Adipocyte (in vitro differentiated cells): ENCODE measurements at regions not wholly inside any gene's neighbourhood (a gene's known extent, or its start where the extent isn't known, plus 50 kb on each side); places are given as distances from the start of the nearest gene placed in this dataset.

Experiments used
- DNase-seq: peaks from one replicate; pipeline ENCODE4 v3.0.0-alpha.2; 2015; ENCODE audit warnings: low read depth
- H3K27me3 ChIP-seq: replicated peaks from 2 replicates; pipeline ENCODE4 v1.7.0; 2013; ENCODE audit warnings: mild to moderate bottlenecking, low read length, moderate library complexity; ENCODE audit not compliant: control insufficient read depth, insufficient read depth
- H3K36me3 ChIP-seq: 2 replicates; pipeline ENCODE4 v1.7.0; 2013; ENCODE audit warnings: low read length, mild to moderate bottlenecking, moderate library complexity; ENCODE audit not compliant: control insufficient read depth, insufficient read depth, severe bottlenecking
- H3K4me1 ChIP-seq: 2 replicates; pipeline ENCODE4 v1.7.0; 2013; ENCODE audit warnings: mild to moderate bottlenecking, low read length, moderate library complexity; ENCODE audit not compliant: control insufficient read depth, insufficient read depth
- H3K4me3 ChIP-seq: 2 replicates; pipeline ENCODE4 v1.7.0; 2013; ENCODE audit warnings: mild to moderate bottlenecking, low read length, moderate library complexity
- H3K9ac ChIP-seq: 2 replicates; pipeline ENCODE4 v1.7.0; 2013; ENCODE audit warnings: mild to moderate bottlenecking, low read length, moderate library complexity
- H3K9me3 ChIP-seq: 2 replicates; pipeline ENCODE4 v1.7.0; 2013; ENCODE audit warnings: mild to moderate bottlenecking, low read length, moderate library complexity; ENCODE audit not compliant: control insufficient read depth

DNA sequence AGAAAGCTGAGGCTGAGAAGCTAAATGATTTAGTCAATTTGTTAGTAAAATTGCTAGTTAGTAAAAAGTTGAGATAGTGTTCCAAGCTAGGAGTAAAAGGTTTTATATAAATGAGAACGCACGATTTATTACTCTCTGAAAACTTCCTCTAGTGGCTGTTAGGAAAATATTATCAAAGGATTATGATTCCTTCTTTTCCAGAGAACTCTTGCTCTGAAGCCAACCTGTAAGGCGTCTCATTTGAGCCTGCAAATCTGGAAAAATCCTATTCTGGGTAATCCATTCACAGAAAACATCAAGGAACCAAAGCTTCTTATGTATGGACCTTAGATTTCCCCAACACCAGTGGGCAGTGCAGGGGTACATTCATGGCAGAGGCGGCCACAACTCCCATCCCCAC, 252.7 kb downstream of the SOD2 start:
- peaks cover 11% of the 10 kb centered on the region for H3K4me1 ChIP-seq
- DNase-seq, result no peak
- H3K27me3 ChIP-seq, result peaks cover 2% of the 10 kb centered on the region
- no peak overlapping the region for H3K9ac ChIP-seq
- no peak overlapping the region for H3K4me3 ChIP-seq
- H3K9me3 ChIP-seq, result peaks cover 2% of the 10 kb centered on the region
- no peaks in the 10 kb centered on the region for H3K36me3 ChIP-seq

DNA sequence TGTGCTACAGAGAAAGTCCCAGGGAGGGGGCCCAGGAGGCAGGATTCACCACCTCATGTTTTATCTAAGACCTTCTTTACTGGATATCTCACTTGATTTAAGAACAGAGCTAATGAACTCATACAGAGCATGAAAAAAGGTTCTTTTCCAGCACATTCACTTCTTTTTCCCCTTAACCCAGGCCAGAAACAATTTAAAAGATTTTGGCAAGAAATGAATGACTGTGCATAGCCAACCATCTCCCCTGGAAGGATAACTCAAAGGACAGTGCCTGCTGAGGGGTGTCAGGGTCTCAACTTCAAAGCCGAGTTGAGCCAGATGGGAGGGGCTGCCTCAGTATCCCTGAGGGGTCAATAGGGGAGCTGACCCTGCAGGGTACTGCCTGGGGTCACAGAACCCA, 253.4 kb downstream of the SOD2 start:
- no peak overlapping the region for H3K4me3 ChIP-seq
- peaks cover 2% of the 10 kb centered on the region for H3K27me3 ChIP-seq
- H3K36me3 ChIP-seq, result no peaks in the 10 kb centered on the region
- peaks cover under 1% of the 10 kb centered on the region for H3K9me3 ChIP-seq
- no peak for DNase-seq
- H3K9ac ChIP-seq, result no peak overlapping the region
- peaks cover 11% of the 10 kb centered on the region for H3K4me1 ChIP-seq

DNA sequence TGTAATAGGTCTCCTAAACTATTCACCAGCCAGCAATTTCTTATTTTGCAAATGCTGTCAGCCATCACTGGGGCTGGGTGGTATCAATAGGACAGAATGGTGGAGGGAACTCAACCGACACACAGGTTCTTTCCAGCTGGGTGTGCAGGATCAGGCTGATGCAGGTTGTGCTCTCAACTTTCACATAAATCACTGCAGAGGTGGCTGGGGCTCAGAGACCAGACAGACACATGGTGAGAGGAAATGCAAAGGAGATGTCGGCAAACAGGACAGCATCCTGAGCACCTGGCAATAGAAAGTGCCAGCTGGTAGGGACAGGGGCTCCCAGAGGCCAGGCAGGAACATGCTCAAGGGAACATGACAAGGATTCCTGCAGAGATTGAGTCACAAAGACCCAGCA, 254.9 kb downstream of the SOD2 start:
- H3K9me3 ChIP-seq, result peaks cover 16% of the 10 kb centered on the region
- no peaks in the 10 kb centered on the region for H3K36me3 ChIP-seq
- H3K27me3 ChIP-seq, result peaks cover 2% of the 10 kb centered on the region
- peaks cover 11% of the 10 kb centered on the region for H3K4me1 ChIP-seq
- no peak overlapping the region for H3K4me3 ChIP-seq
- DNase-seq, result no peak
- H3K9ac ChIP-seq, result no peak overlapping the region

DNA sequence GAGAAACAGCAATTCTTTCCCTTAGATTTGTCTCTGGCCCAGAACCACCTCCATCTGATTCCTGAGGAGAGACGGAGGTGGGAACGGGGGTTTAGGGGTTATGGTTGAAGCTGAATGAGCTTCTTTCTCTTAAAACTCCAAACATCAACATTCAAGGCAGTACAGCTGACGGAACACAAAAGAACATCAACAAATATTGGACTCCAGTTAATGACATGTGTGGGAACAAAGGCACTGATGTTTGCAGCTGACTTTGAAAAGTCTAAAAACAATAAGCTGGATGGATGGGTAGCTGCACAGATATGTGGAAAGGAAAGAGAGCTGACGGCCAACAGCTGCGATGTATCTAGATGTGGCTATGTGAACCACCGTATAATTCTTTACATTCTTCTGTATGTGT, 256.5 kb downstream of the SOD2 start:
- Histone ChIP-seq H3K4me3 (no peak overlapping the region), H3K36me3 (no peaks in the 10 kb centered on the region), H3K4me1 (peaks cover 15% of the 10 kb centered on the region), H3K27me3 (no peaks in the 10 kb centered on the region), H3K9me3 (peaks cover 26% of the 10 kb centered on the region), H3K9ac (no peak overlapping the region)
- DNase-seq, result no peak

DNA sequence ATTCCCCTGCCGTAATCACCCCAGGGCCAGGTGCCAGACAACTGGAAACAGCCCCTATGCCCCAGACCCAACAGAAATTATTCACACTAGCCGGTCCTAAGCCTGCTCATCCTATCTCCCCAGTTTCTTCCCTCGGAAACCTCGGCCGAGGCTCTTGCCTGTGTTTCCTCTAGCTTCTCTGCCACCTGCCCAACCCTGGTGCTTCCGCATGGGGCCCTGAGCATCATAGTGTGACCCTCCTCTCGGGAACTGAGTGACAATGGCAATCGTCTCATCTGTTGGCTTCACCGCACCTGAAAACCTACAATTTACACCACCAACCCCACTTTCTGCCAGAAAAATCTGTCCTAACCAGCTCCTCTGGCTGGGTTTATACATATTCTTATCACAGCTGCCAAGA, 257.3 kb downstream of the SOD2 start:
- Histone ChIP-seq H3K9me3 (peaks cover 26% of the 10 kb centered on the region), H3K9ac (no peak overlapping the region), H3K36me3 (no peaks in the 10 kb centered on the region), H3K4me1 (peaks cover 13% of the 10 kb centered on the region), H3K4me3 (no peak overlapping the region), H3K27me3 (no peaks in the 10 kb centered on the region)
- no peak for DNase-seq

DNA sequence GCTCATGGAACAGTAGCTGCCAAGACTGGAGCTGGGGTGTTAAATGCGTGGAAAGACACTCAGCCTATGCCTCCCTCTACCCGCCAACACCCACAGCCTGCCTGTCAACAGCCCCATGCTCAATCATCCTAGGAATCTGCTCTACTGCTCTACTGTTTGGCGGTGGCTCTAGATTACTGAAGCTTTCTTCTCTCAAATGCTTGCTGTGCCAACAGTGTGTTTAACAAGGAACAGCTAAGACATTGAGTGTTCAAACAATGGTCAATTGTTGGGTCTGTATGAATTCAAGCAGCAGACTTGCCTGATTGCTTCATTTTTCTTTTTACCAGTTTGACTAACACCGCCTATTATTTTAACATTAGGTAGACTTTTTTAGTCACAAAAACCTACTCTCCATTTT, 258.6 kb downstream of the SOD2 start:
- no peaks in the 10 kb centered on the region for H3K27me3 ChIP-seq
- H3K4me1 ChIP-seq, result peaks cover 15% of the 10 kb centered on the region
- H3K4me3 ChIP-seq, result no peak overlapping the region
- H3K9me3 ChIP-seq, result peaks cover 26% of the 10 kb centered on the region
- DNase-seq, result no peak
- no peak overlapping the region for H3K9ac ChIP-seq
- H3K36me3 ChIP-seq, result no peaks in the 10 kb centered on the region

DNA sequence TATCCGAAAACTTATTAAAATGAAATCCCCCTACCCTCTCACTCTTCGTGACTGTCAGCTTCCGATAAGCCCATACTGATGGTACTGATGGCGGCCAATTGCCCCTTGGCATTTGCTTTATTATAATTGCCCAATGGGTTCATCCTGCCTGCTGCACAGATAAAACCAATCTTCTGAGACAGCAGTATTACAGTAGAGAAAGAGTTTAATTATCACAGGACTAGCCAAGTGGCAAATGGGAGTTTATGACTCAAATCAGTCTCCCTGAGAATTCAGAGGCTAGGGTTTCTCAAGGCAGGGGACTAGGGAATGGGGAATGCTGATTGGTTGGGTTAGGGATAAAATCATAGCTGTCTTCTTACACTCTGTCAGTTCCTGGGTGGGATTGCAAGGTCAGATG, 259.5 kb downstream of the SOD2 start:
- Histone ChIP-seq H3K4me1 (peaks cover 15% of the 10 kb centered on the region), H3K9me3 (peaks cover 26% of the 10 kb centered on the region), H3K36me3 (no peaks in the 10 kb centered on the region), H3K27me3 (no peaks in the 10 kb centered on the region), H3K4me3 (no peak overlapping the region), H3K9ac (no peak overlapping the region)
- DNase-seq, result no peak

DNA sequence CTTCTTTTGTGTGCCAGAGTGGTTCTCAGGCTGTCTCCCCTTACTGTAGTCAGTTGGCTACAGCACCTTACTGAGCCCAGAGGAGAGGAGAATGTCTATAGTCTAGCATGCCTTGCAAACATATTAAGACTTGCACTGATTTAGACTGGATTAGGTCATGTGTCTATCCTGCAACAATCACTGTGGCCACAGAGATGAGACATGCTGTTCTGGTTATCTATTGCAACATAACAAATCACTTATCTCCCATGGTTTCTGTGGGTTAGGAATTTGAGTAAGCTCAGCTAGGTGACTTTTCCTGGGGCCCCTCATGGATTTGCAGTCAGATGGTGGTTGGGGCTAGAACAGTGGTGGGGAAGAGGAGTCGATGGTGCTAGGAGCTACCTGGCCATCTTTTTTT, 261.3 kb downstream of the SOD2 start:
- no peak overlapping the region for H3K9ac ChIP-seq
- H3K36me3 ChIP-seq, result no peaks in the 10 kb centered on the region
- H3K4me3 ChIP-seq, result no peak overlapping the region
- peaks cover 26% of the 10 kb centered on the region for H3K9me3 ChIP-seq
- H3K4me1 ChIP-seq, result peaks cover 15% of the 10 kb centered on the region
- H3K27me3 ChIP-seq, result peaks cover 5% of the 10 kb centered on the region
- DNase-seq, result no peak

DNA sequence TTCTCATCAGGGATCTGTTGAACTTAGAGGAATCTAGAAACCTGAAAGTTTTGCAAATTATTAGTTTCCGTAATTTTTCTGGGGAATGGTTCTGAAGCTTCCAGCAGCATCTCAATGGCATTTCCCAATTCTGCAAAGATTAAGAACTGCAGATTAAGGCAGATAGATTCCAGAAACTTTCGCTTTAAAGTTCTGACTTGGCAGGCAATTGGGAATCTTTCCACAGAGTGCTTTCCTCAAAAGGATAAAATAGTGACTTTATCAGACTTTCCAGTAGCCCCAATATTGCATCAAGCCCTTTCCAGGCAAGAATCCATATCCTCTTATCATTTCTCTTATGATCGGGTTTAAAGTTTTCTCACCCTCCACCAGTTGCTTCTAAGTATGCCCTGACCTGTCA, 261.1 kb downstream of the FNDC1 start:
- Histone ChIP-seq H3K4me1 (peaks cover 15% of the 10 kb centered on the region), H3K4me3 (peak overlapping the region; percentile 42), H3K36me3 (no peaks in the 10 kb centered on the region), H3K9ac (no peak overlapping the region), H3K9me3 (peaks cover 26% of the 10 kb centered on the region), H3K27me3 (peaks cover 5% of the 10 kb centered on the region)
- DNase-seq, result no peak

DNA sequence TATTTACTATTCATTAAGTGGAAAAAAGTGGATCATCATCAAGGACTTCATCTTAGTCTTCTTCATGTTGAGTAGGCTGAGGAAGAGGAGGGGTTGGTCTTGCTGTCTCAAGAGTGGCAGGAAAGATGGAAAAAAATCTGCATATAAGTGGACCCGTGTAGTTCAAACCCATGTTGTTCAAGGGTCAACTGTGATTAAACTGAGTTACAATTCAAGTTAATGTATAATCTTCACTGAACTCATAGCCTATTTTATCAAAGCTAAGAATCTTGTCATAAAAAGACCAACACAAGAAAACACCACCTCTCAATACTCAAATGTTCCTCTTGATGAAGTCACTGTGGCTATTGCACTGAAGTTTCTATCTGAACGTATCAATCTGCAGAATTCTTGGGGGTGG, 260.2 kb downstream of the FNDC1 start:
- Histone ChIP-seq H3K9ac (no peak overlapping the region), H3K9me3 (peaks cover 23% of the 10 kb centered on the region)

DNA sequence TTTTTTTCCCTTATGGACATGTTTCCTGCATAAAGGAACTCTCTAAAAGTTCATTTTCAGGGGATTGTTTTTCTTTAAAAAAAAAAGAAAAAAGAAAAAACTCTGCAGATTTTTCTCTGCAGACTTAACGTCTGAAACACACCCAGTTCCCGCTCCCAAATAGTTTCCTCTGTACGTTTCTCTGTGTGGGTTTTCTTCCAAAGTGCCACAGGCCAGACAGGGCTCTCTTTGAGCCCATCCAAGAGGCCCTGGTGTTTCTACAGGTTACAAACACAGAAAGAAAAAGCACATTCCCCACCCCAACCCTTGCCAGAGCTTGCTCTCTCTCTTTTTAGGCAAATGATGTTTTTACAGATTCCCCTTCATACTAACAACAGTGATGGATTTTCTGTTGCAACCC, 258.6 kb downstream of the FNDC1 start:
- Histone ChIP-seq H3K36me3 (no peaks in the 10 kb centered on the region), H3K27me3 (peaks cover 5% of the 10 kb centered on the region), H3K9ac (no peak overlapping the region), H3K9me3 (peaks cover 7% of the 10 kb centered on the region), H3K4me3 (no peak overlapping the region), H3K4me1 (peaks cover 17% of the 10 kb centered on the region)
- no peak for DNase-seq

More for the DNA sequence above, 260.2 kb downstream of the FNDC1 start:
- DNase-seq, result no peak
- no peaks in the 10 kb centered on the region for H3K36me3 ChIP-seq
- H3K4me1 ChIP-seq, result peaks cover 15% of the 10 kb centered on the region
- no peak overlapping the region for H3K4me3 ChIP-seq
- H3K27me3 ChIP-seq, result peaks cover 5% of the 10 kb centered on the region

DNA sequence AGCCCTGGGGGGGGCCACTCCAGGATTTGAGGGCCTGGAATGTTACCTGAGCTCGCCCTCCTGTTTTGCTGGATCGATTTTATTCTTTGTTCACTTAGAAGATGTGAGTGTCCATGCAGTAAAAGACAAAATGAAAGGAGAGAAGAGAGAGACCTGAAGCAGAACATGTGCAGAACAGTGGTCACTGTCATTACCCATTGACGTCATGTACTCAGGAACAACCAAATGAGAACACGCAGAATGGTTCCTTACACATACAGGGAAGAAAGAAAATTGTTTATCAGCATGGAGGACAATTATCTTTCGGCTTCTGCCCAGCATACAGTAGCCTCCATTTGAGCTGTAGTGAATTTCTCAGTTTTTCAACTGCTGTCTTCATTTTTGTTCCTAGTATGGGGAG, 258.1 kb downstream of the FNDC1 start:
- Histone ChIP-seq H3K9me3 (peaks cover 4% of the 10 kb centered on the region), H3K4me1 (peaks cover 21% of the 10 kb centered on the region), H3K27me3 (peaks cover 5% of the 10 kb centered on the region), H3K9ac (no peak overlapping the region), H3K4me3 (no peak overlapping the region), H3K36me3 (no peaks in the 10 kb centered on the region)
- no peak for DNase-seq
